Suprapubic skin (tissue), 4 donors: ENCODE measurements at regions not wholly inside any gene's neighbourhood (a gene's known extent, or its start where the extent isn't known, plus 50 kb on each side); places are given as distances from the start of the nearest gene placed in this dataset.

Source experiments
- EP300 ChIP-seq: sonication (generic); formaldehyde crosslinking; IDR thresholded peaks from one replicate; pipeline ENCODE4 v1.6.1; 2017; ENCODE audit warnings: antibody characterized with exemption
- POLR2A ChIP-seq, 2 donors: fragments of 450-650 bp; IDR thresholded peaks; one replicate each; pipeline ENCODE4 v1.6.1; 2017; ENCODE audit warnings: antibody characterized with exemption in 2 of 2, mild to moderate bottlenecking in 2 of 2, moderate library complexity in 2 of 2
- POLR2AphosphoS5 ChIP-seq, 3 donors: sonication (generic); formaldehyde crosslinking; IDR thresholded peaks; one replicate each; pipeline ENCODE4 v1.6.1; 2017; ENCODE audit warnings: antibody characterized with exemption in 3 of 3
- TF ChIP-seq, protein P1 (sequence below), 2 donors: fragments of 200-600 bp in 1 of 2; fragments of 450-650 bp in 1 of 2; sonication (generic) in 1 of 2; IDR thresholded peaks; one replicate each; pipeline ENCODE4 v1.5.1; 2016 to 2019; ENCODE audit warnings: antibody characterized with exemption in 2 of 2, mild to moderate bottlenecking in 1 of 2, moderate library complexity in 1 of 2

DNA sequence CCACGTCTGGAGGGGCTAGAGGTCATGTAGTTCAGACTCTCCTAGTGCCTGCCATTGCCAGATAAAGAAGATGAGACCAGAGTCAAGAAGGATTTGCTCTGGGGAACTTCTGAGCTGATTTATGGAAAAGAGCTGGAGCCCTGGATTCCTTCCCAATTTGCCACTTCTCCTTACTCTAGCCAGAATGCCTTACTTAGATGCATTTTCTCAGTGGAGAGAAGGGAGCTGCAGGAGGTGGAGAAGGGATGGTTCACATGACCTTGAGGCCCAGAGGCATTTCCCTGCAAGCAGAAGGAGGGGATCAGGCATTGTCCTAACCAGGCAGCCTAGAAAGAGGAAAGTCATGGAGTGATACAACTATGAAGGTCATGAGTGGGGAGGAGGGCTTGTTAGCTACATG is 122.2 kb downstream of the UNC5CL start:
- TF ChIP-seq, protein P1, sequence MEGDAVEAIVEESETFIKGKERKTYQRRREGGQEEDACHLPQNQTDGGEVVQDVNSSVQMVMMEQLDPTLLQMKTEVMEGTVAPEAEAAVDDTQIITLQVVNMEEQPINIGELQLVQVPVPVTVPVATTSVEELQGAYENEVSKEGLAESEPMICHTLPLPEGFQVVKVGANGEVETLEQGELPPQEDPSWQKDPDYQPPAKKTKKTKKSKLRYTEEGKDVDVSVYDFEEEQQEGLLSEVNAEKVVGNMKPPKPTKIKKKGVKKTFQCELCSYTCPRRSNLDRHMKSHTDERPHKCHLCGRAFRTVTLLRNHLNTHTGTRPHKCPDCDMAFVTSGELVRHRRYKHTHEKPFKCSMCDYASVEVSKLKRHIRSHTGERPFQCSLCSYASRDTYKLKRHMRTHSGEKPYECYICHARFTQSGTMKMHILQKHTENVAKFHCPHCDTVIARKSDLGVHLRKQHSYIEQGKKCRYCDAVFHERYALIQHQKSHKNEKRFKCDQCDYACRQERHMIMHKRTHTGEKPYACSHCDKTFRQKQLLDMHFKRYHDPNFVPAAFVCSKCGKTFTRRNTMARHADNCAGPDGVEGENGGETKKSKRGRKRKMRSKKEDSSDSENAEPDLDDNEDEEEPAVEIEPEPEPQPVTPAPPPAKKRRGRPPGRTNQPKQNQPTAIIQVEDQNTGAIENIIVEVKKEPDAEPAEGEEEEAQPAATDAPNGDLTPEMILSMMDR (IDR thresholded peaks at IDR 0.05), result no peak
- TF ChIP-seq POLR2AphosphoS5 (IDR thresholded peaks at IDR 0.05), result no peak
- no peak for TF ChIP-seq POLR2A (IDR thresholded peaks at IDR 0.05)
- TF ChIP-seq EP300, result no peak
